ENCODE measurements at regions not wholly inside any gene's neighbourhood (a gene's known extent, or its start where the extent isn't known, plus 50 kb on each side); places are given as distances from the start of the nearest gene placed in this dataset.
"Not testable (repeated sequence)": the region's sequence is repeated elsewhere in the genome, so short reads cannot be mapped to it uniquely, and the experiment has no call there.

DNA sequence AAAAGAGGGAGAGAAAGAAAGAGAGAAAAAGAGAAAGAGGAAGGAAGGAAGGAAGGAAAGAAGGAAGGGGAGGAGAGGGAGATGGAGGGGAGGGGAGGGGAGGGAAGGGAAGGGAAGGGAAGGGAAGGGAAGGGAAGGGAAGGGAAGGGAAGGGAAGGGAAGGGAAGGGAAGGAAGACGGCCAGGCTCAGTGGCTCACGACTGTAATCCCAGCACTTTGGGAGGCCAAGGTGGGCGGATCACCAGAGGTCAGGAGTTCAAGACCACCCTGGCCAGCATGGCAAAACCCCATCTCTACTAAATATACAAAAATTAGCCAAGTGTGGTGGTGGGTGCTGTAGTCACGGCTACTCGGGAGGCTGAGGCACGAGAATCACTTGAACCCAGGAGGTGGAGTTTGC is 64.8 kb downstream of the RPS15A start:
- DNase-seq (ENCODE audit: low spot score): not testable (repeated sequence)

DNA sequence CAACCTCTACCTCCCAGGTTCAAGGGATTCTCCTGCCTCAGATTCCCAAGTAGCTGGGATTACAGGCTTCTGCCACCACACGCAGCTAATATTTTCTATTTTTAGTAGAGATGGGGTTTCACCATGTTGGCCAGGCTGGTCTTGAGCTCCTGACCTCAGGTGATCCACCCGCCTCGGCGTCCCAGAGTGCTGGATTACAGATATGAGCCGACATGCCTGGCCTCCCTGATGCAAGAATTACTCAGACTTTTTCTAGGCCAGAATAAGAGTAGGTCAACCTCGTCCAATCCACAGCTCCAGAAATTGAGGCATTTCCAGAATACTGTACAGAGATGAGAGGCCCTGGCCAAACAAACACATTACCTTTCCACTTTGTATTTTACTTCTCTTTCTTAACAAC is 70.2 kb downstream of the RPS15A start:
- not testable (repeated sequence) for DNase-seq (ENCODE audit: low spot score)

DNA sequence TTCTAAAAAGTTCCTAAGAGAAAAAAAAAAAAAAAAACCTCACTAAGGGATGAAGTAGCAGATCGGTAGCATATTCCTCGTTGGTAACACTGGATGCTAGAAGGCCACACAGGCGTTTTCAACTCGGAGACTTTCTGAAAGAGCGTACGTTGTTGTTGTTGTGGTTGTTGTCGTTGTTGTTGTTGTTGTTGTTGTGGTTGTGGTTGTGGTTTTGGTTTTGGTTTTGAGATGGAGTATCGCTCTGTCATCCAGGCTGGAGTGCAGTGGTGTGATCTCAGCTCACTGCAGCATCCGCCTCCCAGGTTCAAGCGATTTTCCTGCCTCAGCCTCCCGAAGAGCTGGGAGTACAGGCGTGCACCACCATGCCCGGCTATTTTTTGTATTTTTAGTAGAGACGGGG is 77.6 kb downstream of the RPS15A start:
- peak; percentile 1 for DNase-seq (ENCODE audit: low spot score)

DNA sequence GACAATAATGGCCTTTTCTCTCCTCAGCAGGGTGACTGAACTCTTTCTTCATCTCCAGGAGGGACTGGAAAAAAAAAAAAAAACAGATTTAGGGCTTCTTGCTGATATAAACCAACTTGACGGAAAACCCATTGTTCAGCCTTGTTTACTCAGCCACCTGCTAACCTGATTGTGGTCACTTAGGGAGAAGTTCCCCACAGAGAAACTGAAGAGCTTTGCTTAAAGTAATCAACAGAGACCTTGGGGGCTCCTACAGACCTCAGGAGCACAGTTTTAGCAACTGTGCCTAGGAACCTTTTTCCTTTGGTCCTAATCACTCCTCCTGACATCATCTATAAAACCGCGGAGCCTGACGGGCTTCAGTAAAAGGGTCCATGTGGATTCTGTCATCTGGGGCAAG is 79.5 kb downstream of the RPS15A start:
- DNase-seq (ENCODE audit: low spot score): not testable (repeated sequence)

DNA sequence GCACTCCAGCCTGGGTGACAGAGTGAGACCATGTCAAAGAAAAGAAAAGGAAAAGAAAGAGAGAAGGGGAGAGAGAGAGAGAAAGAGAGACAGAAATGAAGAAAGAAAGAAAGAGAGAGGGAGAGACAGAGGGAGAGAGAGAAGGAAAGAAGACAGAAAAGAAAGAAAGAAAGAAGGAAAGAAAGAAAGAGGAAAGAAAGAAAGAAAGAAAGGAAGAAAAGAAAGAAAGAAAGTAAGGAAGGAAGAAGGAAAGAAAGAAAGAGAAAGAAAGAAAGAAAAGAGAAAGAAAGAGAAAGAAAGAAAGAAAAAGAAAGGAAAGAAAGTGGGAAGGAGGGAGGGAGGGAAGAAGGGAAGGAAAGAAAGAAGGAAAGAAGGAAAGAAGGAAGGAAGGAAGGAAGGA is 88.9 kb downstream of the RPS15A start:
- not testable (repeated sequence) for DNase-seq (ENCODE audit: low spot score)

DNA sequence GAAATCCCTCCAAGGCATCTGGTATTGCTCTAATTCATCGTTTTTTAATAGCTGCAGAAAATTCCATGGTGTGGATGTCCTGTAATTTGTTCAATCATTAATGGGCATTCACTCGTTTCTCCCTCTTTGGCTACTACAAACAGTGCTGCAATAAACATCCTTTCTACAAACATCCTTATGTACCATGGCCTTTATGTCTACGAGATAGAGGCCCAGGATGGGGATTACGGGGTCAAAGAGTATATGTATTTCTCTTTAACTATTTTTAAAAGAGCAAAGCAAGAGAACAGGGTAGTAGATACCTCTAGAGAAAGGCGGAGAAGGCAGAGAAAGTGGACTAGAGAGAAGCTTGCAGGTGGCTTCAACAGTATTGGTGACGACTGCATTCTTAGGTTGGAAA is 94.1 kb downstream of the RPS15A start:
- DNase-seq (ENCODE audit: low spot score): not testable (repeated sequence)

DNA sequence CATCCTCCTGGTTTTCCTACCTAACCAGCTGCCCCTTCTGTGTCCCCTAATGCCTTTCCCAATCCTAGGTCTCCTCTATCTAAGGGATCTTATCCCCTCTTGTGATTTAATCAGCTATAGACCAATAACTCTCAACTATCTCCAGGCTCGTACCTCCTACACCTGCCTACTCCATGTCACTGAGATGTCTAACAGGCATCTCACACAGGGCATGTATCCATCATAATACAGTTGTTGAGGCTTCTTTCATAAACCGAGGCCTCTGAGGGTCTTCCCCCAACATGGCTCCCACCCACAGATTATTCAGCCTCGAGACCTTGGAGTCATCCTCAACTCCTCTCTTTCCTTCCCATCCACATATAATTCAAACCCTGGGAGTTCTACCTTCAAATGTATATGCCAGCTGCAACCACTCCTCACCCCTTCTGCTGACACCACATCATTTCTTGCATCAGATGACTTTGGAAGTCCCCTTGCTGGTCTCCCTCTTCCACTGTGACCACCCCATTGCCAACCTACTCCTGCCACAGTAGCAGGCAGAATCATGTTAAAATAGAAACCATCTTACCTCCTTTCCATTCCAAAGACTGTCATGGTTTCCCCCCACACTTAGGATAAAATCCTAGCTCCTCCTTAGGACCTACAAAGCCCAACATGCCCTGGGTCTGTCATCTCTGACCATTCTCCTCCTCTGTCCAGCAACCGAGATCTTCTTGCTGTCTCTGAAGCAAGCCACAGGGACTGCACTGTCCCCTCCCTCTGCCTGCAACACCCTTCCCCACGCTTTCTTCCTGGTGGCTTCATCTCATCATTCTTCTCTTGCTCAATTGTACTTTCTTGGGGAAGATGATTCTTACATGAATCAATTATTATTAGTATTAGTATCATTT is 103.8 kb downstream of the RPS15A start:
- not testable (repeated sequence) for DNase-seq (ENCODE audit: low spot score)

DNA sequence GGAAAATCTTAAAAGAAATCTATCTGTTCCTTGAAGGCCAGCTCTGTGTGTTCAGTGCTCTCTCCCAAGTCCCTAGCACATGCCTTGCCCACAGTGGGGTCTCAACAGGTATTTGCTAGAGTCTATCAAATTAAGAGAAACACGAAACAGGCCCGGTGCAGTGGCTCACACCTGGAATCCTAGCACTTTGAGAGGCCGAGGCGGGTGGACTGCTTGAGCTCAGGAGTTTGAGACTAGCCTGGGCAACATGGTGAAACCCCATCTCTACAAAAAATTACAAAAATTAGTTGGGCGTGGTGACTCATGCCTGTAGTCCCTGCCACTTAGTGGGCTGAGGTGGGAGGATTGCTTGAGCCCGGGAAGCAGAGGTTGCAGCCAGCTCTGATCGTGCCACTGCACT is 83.9 kb upstream of the NOMO2 start:
- DNase-seq (ENCODE audit: low spot score): not testable (repeated sequence)

DNA sequence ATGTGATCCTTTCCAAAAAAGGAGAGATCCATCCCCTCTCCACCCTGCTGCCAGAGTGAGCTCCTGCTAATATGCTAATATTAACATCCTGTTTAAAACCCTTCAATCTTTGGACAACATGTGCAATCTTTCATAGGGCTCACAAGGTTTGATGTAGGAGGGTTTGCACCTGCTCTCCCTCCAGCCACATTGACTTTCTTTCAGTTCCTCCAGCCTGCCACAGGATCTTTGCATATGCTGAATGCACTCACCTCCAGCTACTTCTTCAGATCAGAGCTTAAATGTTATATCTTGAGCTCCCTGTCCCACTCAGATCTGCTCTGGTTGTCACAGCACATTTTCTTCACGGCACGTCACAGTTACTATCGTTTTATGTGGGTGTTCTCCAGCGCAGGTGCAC is 75.0 kb upstream of the NOMO2 start:
- DNase-seq (ENCODE audit: low spot score): not testable (repeated sequence)

DNA sequence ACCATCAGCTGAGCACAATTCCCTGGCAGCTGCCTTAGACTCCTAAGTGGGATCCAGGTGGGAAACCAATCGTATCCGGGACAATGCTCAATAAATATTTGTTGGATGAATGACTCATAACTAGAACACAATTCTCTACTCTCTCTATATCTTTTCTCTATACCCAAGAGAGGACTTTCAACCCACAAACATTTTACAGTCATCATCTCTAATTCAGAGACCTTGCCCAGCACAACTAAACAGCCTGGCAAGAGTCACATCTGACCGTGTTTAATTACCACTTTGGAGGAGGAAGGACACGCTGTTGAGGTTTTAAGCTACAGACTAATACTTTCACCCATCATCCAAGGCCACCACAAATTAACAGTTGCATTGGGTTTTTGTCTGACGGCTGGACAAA is 74.3 kb upstream of the NOMO2 start:
- DNase-seq (ENCODE audit: low spot score): not testable (repeated sequence)

DNA sequence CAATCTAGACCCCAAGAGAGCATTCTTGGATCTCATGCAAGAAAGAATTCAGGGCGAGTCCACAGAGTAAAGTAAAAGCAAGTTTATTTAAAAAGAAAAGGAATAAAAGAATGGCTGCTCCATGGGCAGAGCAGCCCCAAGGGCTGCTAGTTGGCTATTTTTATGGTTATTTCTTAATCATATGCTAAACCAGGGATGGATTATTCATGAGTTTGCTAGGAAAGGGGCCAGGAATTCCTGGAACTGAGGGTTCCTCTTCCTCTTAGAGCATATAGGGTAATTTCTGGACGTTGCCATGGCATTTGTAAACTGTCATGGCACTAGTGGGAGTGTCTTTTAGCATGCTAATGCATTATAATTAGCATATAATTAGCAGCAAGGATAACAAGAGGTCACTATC is 73.1 kb upstream of the NOMO2 start:
- DNase-seq (ENCODE audit: low spot score): not testable (repeated sequence)

DNA sequence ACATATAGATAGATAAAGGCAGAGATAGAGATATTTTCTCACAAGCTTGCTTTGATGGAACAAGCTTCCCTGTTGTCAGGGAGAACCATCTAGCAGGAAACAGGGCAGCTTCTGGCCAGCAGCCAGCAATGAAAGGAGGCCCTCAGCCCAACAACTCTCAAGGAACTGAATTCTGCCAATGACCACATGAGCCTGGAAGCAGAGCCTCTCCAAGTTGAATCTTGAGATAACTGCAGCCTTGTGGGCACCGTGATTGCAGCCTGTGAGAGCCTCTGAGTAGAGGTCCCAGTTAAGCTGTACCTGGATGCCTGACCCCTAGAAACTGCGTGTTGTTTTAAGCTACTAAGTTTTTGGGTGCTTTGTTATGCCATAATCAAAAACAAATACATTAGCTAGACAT is 69.8 kb upstream of the NOMO2 start:
- DNase-seq (ENCODE audit: low spot score): not testable (repeated sequence)

DNA sequence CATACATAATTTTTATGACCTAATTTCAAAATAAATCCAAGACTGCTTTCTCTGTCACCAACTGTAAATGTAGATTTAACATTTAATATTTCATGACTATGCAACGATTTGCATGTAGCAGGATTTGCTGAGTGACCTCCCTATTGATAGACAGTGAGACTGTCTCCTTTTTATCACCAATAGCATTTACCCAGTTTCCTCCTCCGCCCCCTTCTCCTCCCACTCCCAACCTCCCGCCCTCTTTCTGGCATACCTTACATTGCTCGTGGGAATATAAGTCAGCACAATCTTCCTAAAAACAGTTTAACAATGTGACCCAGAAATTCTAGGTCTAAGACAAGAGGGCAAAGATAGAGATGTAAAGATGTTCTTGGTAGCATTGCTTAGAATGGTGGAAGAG is 55.1 kb upstream of the NOMO2 start:
- DNase-seq (ENCODE audit: low spot score): not testable (repeated sequence)

DNA sequence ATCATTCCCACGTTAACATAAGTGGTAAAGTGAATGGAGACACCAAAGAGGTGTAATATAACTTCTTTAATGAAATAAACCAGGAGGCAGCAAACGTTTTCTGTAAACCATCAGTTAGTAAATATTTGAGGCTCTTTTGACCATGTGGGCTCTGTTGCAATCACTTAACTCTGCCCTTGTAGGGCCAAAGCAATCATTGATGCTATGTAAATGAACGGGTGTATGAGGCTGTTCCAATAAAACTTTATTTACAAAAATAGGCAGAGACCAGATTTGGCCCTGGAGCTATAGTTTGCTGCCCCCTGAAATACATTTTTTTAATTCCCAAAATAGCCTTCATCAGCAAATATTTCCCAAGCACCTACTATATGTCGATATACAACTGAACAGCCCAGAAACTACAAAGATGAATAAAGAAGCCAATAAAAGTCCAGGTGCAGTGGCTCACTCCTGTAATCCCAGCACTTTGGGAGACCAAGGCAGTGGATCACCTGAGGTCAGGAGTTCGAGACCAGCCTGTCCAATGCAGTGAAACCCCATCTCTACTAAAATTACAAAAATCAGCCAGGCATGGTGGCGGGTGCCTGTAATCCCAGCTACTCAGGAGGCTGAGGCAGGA is 54.3 kb upstream of the NOMO2 start:
- not testable (repeated sequence) for DNase-seq (ENCODE audit: low spot score)

Data from activated CD4-positive, alpha-beta T cell treated with anti-CD3 and anti-CD28 coated beads, Interleukin-2, Interleukin-4, amounts not matched to agents 100 ng/mL and 50 ng/mL, durations not matched to agents 16 hours and 8 hours (primary cell).